HG03039 (cell line): ENCODE measurements at regions not wholly inside any gene's neighbourhood (a gene's known extent, or its start where the extent isn't known, plus 50 kb on each side); places are given as distances from the start of the nearest gene placed in this dataset.

ENCODE experiments used
- ATAC-seq: cut with Tn5 transposase; IDR thresholded peaks from one replicate; pipeline ENCODE4 v1.9.1; 2021; ENCODE audit warnings: mild to moderate bottlenecking, moderate library complexity; ENCODE audit not compliant: unreplicated experiment

DNA sequence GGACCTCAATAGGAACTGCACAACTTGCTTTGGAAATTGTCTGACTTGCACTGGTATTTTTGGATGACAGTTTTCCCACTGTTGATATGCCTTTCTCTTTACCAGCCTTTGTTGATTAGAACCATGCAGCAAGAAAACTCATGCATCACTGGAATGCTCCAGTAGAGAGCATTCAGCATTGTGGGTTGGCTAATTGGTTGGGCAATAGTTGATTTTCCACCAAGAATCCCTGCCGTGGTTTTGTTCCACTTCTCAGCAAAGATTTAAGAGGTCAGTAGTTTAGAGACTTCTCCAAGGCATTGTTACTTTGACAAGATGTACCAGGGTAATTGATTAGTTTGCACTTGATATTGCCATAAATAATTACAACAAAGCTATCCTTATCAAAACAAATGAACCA is 260.0 kb downstream of the DHX35 start:
- ATAC-seq = no peak

DNA sequence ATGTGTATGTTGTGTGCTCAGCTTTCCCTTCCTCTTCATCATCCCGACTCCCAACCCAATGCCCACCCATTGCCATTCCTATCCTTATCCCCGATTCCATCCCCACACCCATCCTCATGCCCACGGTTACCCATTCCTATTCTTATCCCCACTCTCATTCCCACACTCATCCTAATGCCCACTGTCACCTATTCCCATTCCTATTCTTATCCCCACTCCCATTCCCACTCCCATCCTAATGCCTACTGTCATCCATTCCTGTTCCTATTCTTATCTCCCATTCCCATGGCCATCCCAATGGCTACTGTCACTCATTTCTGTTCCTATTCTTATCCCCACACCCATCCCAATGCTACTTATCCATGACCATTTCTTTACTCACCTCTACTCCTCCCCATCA is 254.1 kb downstream of the DHX35 start:
- no peak for ATAC-seq

DNA sequence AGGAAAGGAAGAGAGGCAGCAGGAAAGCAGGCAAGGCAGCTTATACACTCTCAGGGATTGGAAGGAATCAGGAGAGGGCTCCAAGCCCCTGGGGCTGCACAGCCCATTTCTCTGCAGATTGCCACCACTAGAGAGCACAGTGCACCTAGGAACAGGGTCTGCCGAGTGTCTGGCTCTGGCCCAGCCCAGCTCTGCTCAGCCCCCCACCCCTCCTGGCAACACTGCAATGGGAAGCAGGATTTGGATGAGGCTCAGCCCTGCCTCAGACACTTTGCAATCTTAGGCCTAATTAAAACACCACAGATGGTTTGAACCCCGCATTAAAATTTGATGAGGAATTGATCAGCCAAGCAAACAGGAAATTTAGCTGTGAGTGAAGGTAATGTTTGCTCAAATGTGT is 252.7 kb downstream of the DHX35 start:
- ATAC-seq = no peak

DNA sequence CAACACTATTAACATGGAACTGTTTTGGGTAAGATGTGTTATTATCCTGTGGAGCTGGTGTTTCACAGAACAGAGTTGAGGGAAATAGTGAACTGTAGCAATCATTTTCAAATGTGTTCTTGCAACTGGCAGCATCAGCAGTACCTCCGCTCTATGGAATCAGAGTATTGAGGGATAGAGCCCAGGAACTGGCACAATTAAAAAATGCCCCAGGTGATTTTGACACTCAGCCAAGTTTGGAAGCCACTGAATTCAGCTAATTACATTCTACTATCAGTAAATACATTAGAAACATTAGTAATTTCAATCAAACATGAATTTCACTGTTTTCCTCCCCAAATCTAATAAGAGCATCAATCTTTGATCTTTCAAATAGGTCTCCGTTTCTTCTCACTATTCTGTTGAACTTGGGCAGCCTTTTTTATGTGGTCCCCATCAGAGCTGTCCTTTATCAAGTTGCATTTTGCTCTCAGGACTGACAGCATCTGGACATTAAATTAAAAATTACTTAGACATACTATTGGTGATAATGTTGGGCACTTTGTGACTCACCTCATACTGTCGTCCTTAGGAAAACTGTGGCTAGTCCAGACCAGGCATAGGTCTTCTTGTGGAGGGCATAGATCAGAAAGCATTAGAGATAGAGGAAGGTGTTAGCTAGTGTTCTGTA is 251.5 kb downstream of the DHX35 start:
- no peak for ATAC-seq

DNA sequence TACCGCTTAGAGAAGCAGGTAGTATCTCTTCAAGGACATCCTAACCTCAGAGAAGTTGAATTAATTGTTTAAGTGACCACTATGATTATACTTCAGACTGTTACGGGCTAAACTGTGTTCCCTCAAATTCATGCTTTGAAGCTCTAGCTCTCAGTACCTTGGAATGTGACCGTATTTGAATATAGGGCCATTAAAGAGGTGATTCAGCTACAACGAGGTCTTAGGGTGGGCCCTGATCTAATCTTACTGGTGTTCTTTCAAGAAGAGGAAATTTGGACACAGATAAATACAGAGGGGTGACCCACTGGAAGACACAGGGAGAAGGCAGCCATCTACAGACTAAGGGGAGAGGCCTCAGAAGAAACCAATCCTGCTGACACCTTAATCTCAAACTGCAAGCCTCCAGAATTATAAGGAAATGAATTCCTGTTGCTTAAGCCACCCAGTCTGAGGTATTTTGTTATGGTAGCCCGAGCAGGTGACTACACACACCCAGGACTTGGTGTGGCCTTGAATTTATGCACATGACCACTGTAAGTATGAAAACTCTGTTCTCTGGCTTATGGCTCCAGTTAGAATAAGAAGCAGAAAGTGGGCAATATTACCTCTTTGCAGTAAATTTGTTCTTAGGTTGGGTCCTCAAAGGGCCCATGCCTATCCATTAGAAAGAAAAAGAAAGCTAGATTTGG is 249.1 kb downstream of the DHX35 start:
- ATAC-seq = no peak

DNA sequence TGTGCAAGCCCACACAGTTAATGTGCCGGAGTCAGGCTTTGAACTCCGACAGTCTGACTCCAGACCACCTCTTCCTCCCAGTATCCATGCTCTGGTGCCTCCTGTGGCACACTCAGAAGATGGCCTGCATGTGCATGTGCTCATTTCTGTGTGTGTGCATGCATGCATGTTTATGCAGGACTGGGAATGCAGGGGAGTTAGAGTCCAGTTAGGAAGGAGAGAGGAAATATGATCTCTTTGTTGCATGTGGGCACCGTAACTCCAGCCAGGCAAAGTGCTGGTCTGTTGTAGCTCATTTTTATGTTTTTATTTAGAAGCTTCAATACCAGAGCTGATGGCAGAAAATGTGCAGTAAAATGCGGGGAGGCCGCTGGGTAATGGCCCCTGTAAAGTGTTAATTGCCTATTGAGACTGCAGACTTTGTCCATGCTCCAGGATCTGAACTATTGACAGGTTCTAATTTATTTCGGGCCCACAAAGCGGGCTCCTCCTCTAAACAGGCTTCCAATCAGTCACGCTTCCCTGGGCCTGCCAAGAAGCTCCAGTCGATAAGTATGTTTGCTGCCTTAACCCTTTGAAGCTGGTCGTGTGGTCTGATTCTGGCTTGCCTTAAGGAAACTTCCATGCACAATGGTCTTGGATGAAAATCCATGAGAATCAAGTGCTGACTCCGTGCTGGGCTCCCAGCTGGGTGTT is 248.3 kb downstream of the DHX35 start:
- ATAC-seq = no peak

DNA sequence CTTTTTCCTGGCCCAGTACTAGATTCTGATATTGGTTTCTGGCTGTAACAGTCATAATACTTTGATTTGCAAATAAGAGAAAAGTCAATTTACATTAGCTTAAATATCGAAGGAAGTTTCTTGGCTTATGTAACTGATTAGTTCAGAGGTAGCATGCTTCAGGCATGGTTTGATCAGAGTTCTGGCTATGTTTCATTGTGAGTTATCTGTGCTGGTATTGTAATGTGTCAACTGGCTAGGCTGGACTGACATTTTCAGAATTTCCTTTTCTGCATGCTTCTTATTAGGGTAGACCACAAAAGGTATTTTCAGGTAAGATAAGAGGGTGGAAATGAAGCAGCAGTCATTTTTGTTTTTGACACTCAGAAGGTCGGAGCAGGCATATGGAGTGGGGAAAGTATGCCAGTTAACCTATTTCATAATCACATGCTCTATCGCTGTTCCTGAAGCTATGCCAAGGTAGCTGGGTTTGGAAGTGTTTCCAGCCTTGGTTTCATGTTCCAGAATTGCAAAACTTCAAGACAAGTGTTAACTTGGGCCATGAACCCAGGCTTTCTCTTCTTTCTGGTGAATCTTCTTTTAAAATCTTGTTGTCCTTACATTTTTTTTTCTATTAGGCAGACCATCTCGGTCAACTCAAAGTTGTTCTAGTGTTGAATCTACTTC is 244.9 kb downstream of the DHX35 start:
- ATAC-seq = no peak

DNA sequence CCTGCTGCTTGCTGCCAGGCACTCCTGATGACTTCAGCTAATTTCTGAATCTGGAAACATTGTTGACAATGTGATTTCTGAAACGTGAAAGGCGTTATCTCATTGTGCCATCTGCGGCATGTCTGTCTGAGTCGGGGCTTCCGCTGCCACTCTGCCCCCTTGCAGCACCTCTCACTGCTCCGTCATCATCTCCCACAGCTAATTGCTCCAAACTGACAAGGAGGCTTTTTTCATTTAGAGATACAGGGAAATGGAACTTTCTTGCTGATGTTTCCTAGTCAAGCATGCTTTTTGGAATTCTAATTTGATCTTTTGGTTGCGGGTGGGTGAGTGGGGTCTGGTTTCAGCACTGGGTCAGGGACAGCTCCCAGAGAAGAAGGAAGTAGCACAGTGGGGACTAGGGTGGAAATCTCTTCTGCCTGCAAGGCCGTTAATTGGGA is 233.5 kb downstream of the DHX35 start:
- no peak for ATAC-seq

DNA sequence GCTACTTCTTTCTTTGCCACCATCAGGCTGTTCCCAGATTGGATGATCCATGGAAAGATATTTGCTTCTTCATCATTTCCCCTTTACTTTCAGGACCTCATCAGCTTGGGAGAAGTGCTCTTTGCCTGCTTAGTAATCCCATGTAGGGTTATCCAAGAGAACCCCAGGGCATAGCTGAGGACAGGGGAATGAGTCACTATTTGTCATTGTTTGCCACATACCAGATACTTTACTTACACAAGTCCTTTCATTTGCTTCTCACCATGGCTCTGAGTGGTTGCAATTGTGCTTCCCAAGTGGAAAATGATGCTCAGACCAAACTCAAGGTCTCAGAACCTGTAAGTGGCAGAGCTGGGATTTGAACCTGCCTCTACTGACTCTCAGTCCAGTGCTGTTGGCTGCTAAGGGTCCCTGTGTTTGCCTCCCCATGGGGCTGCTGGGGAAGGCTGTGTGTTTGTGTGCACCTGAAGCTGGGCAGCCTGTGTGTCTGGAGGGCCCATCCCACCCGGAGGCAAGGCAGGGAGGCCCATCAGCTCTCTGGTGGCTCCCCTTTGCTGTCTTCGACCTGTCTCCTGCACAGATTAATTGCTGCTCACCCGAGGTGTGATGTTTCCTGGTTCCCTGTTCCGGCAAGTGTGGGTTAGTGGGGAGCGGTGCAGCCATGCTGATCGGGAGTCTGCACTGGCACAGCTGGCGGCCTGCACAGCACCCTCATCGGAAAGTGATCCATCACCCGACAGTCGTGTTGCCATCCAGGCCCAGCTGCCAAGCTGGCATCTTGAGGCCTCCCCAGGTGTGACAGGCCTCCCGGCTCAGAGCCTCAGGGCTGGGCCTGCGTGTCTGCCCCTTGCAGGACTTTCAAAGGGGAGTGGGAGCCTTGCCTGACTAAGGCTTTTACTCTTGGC is 228.8 kb downstream of the DHX35 start:
- no peak for ATAC-seq

DNA sequence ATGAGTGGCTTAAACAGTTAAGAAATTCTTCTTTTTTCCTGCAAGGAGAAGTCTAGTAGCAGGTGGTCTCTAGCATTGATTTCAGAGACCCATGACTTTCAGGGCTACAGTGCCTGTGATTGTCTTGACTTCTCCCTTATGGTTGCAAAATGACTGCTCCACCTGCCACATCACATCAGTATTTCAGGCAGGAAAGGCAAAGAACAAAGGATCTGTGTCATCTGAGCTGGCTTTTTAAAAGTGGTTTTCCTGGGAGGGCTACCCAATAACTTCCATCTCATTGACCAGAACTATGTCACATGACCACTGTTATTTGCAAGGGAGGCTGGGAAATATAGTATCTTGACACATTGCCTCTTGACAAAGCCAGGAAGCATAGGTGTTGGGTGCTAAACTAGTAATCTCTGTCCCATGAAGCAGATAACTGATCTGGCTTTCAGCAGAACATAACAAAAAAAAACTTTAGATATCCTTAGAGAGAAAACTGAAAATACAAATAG is 226.2 kb downstream of the DHX35 start:
- ATAC-seq = no peak

DNA sequence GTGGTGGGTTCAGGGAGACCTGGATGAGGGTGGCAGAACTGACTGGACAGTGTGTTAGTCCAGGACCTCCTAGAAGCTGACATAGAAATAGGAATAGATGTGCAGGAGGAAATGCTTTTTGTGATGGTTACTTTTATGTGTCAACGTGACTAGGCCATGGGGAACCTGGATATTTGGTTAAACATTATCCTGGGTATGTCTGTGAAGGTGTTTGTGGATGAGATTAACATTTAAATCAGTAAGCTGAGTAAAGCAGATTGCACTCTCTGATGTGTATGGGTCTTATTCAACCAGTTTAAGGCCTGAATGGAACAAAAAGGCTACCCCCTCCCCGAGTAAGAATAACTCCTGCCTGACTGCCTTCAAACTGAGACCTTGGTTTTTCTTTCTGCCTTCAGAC is 219.3 kb downstream of the DHX35 start:
- no peak for ATAC-seq

DNA sequence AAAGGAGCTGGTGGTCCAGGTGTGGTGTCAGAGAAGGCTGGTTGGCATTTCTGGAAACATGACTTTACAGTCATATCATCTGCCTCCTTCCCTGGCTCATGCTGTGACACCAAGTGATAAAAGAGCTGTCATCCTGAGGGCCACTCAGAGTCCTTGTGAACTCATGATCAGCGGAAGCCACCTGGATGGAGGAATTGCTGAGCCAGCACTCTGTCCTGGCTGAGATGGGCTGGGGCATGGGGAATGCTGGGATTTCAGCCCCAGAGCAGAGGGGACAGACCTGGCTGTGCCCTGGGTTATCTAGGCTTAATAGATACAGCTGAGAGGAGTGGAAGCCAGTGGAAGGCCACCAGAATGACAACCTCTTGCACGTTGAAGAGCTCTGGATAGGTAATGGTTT is 214.3 kb downstream of the DHX35 start:
- no peak for ATAC-seq

DNA sequence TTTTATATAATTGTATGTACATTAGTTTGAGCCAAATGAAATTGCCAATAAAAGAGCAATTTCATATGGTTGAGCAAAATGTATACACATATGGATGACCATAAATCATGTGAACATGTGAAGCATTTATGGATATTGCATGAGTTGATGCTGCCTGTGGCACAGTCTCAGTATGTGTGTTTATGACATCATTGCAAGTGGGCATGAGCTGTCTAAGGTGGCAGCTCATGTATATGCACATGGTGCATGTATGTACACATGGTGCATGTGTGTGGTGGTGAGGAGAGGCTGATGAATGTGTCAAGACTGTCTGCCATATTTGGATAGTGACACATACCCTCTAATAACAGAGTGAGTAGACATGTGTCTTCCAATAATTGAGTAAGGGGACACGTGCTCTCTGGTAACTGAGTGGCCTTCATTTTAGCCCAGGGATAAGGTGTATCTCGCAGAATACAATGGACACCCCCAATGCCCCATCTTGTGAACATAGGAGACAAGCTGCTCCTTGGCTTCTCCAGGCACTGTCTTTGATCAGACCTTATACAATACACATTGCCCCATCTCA is 208.8 kb downstream of the DHX35 start:
- no peak for ATAC-seq

DNA sequence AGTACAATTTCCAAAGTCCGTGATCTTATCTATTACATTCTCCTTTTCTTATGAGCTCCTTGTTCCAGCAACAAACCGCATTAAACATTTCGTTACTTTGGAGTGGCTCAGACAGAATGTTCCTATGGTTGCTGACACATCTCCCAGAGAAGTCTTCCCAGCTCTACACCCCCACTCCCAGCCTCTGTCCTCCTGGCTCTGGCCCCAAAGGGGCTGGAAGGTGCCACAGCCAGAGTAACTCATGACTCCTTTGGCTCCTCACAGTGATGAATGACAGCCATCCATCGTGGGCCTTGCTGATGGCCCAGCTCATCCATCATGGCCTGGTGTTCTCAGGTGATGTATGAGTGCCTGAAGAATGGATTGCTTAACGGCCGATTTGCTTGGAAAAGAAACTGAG is 203.0 kb downstream of the DHX35 start:
- ATAC-seq = no peak

DNA sequence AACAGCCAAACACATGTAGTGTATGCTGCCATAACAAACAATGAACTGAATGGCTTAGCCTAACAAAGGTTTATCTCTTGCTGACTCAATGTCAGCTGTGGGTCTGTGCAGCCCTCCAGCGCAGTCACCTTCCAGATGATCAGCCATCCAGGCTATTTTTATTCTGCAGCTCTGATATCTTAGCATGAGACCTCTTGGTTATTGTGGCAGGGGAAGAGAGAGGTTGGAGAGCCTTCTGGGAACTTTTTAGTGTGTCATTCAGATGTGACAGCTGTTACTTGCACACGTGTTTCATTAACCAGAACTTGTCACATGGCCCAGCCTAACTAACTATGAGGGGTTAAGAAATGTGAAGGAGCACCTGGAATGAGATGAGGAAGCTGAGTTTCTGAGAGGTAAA is 202.5 kb downstream of the DHX35 start:
- ATAC-seq = no peak

DNA sequence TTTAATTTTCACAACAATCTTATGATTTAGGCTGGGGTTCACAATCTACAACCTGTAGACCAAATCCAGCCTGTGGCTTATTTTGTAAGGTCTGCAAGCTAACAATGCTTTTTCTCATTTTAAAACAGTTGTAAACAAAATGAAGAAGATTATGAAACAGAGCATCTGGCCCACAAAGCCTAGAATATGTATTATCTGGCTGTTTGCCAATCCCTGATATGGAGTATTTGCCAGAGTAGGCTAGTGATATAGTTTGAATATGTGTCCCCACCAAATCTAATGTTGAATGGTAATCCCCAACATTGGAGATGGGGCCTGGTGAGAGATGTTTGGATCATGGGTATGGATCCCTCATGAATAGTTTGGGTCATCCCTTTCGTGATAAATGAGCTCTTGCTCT is 201.8 kb downstream of the DHX35 start:
- ATAC-seq = no peak

DNA sequence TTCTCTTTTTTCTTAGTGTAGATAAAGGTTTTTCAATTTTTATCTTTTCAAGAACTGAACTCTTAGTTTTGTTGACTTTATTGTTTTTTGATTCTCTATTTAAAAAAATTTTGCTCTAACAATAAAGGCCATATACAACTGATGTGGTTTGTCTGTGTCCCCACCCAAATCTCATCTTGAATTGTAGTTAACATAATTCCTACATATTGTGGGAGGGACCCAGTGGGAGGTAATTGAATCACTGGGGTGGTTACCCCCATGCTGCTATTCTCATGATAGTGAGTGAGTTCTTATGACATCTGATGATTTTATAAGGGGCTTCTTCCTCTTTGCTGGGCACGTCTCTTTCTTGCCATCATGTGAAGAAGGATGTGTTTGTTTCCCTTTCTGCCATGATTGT is 199.8 kb downstream of the DHX35 start:
- no peak for ATAC-seq

DNA sequence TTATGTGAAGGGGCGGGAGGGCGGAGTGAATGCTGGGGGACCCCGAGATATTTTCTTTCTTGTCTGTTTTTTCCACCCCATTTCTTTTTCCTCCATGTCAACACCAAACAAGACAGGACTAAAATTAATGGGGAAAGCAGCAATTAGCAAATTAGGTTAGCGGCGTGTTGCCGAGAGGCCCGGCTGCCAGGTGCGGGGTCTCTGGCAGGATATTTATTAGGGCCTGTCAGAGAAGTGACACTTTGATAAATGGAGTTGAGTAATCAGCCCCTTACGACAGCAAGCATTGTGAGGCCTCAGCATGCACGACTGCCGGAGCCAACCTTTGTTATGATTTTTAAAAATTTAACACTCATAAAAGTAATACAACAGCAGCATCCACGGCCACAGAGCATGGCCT is 193.8 kb downstream of the DHX35 start:
- ATAC-seq = no peak

DNA sequence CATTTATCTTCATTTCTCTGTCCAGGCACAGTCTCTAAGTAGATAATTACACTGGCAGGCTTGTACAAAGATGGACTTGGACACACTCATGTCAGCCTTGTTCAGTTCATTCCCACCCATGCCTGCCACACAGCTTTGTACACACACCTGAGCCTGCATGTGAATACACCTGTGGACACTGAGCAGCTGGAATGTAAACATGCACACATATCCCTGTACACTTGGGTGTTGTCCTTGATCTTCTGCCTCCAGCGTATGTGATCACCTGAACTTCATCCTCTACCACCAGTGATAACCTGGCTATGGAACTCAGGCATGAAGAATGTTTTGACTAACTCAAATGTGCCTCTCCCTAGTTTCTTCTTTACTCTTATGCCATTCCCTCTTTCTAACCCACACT is 190.6 kb downstream of the DHX35 start:
- ATAC-seq = no peak

DNA sequence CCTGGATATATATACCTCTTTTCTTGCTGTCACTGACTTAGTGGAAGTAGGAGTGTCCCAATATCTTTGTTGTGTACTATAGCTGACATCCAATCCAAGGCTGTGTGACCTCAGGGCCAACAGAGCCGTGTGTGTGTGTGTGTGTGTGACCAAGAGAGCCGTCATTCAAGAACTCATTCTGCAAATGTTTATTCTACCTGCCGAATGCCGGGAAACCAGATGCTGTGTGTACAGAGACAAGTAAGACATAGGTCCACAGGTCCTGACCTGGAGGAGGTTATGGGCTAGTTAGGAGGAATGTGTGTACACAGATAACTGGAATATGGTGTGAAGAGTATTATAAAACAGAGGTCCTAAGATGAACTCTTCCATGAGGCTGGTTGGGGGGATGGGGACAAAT is 190.0 kb downstream of the DHX35 start:
- no peak for ATAC-seq
